IPS-NIHi7 (cell line): ENCODE measurements at regions not wholly inside any gene's neighbourhood (a gene's known extent, or its start where the extent isn't known, plus 50 kb on each side); places are given as distances from the start of the nearest gene placed in this dataset.
A peak's percentile ranks its signal among the peaks of the same experiment; 100 is the strongest.

Experiments
- DNase-seq: peaks from one replicate; pipeline ENCODE4 v3.0.0; 2012; ENCODE audit warnings: mixed read lengths; ENCODE audit errors: extremely low spot score

- DNase-seq: peak; percentile 47
Measured at GRCh38 chr3:181859518-181859917, 147.8 kb downstream of the SOX2 start.

GRCh38 chr3:181860235-181860634, 148.5 kb downstream of the SOX2 start:
- peak; percentile 16 for DNase-seq

DNA sequence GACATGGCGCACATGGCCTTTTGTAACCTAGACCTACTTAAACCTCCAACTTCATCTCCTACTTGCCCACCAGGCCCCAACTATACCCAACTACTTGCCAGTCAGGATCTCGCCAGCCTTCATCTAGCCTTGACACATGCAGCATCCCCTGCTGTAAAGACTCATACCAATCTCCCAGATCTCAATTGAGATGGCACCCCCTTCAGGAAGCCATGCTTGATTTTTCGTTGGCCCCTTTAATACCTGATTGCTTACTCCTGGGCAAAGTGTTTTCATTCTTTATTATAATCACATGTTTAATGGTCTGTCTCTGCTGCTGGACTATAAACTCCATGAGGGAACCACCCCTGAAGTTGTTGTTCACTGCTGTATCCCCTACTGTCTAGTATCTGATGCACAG, 150.8 kb downstream of the SOX2 start:
- DNase-seq: peak; percentile 21

DNA sequence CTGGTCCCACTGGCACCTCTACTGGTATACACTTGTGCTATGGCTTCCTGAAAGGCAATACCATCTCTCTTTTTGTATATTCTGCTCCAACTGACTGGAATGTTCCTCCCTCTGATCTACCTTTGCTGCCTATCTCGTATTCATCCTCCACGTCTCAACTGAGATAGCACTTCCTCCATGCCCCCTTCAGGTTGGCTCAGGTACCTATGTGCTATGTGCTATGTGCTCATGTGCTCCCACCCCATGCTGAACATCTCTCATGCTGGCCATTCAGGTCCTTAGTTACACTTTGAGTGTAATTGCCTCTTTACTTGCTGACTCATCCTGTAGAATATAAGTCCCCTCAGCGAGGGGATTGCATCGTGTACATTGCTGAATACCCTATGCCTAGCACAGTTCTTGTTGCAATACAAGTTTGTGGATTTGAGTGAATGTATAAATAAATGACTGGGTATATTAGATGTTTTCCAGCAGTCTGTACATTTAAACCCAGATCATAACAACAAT, 156.9 kb downstream of the SOX2 start:
- no peak for DNase-seq

DNA sequence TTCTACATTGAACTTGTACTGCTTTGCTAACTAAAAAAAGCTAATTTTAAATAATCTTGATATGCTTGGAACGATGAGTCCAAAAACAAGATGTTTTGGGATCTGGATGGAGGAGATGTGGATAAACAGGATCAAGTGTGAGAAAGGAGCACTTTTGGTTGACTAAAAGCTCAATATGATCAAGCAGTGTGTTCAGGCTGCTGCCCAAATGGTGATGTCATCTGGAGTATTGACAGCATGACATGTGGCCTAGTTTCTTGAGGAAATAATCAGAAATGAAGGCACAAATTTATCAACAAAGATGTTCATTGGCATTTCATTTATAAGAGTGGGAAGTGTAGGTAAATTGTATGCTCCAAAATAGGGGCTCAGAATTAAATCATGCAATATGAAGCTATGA, 161.2 kb downstream of the SOX2 start:
- no peak for DNase-seq

GRCh38 chr3:181879926-181880325, 168.2 kb downstream of the SOX2 start:
- DNase-seq: no peak

- no peak for DNase-seq
Measured at GRCh38 chr3:181880331-181880730, 168.6 kb downstream of the SOX2 start.

- DNase-seq: no peak
Measured at GRCh38 chr3:181881749-181882148, 170.0 kb downstream of the SOX2 start.

- no peak for DNase-seq
Measured at GRCh38 chr3:181885868-181886630, 174.3 kb downstream of the SOX2 start.

GRCh38 chr3:181886676-181887075, 175.0 kb downstream of the SOX2 start:
- DNase-seq: no peak

GRCh38 chr3:181887685-181888084, 176.0 kb downstream of the SOX2 start:
- no peak for DNase-seq

DNA sequence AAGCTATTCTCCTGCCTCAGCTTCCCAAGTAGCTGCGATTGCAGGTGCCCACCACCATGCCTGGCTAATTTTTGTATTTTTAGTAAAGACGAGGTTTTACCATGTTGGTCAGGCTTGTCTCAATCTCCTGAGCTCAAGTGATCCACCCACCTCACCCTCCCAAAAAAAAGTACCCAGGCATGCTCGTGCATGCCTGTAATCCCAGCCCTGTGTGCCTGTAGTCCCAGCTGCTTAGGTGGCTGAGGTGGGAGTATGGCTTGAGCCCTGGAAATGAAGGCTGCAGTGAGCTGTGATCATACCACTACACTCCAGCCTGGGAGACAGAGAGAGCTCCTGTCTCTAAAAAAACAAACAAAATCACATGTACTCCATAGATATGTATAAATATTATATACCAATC, 176.5 kb downstream of the SOX2 start:
- DNase-seq: no peak

GRCh38 chr3:181892848-181893247, 181.1 kb downstream of the SOX2 start:
- peak; percentile 29 for DNase-seq

- no peak for DNase-seq
Measured at GRCh38 chr3:181896605-181897004, 184.9 kb downstream of the SOX2 start.

DNA sequence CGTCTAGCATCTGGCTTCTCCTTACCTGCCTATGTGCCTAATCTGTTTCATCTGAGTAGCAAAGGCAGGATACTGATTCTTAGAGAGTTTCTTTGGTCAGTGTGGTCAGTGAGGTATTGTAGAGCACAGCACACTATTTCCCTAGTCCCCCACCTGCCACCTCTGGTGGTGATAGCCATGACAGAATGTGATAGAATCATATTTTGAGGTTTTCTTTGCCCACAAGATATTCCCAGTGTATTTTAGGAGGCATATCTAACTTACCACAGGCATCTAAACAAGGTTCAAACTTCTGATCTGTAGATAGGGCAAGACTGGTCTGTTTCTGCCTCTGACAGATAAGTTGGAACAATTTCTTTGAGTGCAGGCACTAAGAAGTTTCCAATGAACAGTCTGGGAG, 188.0 kb downstream of the SOX2 start:
- DNase-seq: no peak

GRCh38 chr3:181901626-181902025, 189.9 kb downstream of the SOX2 start:
- no peak for DNase-seq

GRCh38 chr3:181906338-181906737, 194.6 kb downstream of the SOX2 start:
- DNase-seq: no peak

GRCh38 chr3:181909241-181909640, 197.5 kb downstream of the SOX2 start:
- no peak for DNase-seq

GRCh38 chr3:181912384-181912783, 200.7 kb downstream of the SOX2 start:
- no peak for DNase-seq

GRCh38 chr3:181913254-181913653, 201.5 kb downstream of the SOX2 start:
- no peak for DNase-seq

DNA sequence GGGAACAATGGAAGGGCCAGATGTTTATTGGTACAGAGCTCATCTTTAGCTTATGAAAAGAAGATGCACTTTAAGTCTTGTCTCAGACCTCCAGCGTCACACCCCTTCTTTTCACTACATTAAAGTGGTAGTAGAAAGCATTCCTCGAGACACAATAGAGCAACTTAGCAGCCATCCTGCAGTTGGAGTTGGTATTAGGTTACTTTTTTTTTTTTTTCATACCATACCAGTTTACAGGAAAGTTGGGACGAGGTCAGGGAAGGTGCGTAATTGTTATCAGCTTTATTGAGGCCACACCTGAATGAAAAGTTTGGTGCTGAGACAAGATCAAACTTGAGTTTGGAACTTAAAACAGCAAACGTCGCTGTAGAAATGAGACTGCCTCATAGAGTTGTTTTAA, 203.8 kb downstream of the SOX2 start:
- no peak for DNase-seq

DNA sequence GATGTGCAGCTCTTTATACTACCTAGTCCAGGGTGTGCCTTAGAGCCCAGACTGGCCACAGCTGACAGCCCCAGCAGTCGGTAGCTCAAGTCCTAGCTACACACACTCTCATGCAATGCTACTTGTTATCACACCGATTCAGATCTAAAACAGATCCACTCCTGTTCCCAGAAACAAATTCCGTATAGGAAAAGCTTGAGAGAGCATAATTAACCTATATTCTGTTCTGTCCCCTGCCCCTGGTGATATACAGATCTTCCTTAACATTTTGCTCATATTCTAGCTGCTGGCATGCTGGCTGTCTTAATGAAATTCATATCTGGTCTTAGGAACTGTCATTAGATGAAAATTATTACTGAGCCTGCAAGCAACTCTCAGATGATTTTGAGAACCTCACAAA, 204.3 kb downstream of the SOX2 start:
- no peak for DNase-seq

DNA sequence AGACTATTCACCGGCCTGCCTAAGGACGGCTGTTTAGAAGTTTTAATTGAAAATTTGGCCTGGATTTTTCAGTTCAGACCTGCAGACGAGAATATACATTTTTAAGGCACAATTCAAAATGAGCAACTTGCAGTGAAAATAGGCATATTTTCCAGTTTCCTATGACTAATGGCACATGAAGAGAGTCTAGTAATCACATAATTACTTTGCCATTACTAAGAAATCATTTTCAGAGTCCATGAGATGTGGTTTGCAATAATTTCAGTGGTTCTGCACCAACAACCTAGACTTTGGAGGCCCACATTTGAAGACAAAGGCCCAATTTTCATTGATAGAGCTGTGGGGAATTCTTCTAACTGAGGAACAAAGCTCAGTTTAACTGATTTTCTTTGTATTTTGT, 205.3 kb downstream of the SOX2 start:
- DNase-seq: no peak

GRCh38 chr3:181919375-181919774, 207.7 kb downstream of the SOX2 start:
- no peak for DNase-seq
